ENCODE measurements at regions not wholly inside any gene's neighbourhood (a gene's known extent, or its start where the extent isn't known, plus 50 kb on each side); places are given as distances from the start of the nearest gene placed in this dataset.

- TF ChIP-seq POLR2A (IDR thresholded peaks at IDR 0.05) = no peak
- peak in 4 of 6 experiments; percentile 12 to 54 (median 39) for TF ChIP-seq CTCF (IDR thresholded peaks at IDR 0.05)
Observed at GRCh38 chr1:38527373-38527966, 332.1 kb downstream of the RRAGC start.
